ENCODE measurements at regions not wholly inside any gene's neighbourhood (a gene's known extent, or its start where the extent isn't known, plus 50 kb on each side); places are given as distances from the start of the nearest gene placed in this dataset.
"Not testable (repeated sequence)": the region's sequence is repeated elsewhere in the genome, so short reads cannot be mapped to it uniquely, and the experiment has no call there.

DNA sequence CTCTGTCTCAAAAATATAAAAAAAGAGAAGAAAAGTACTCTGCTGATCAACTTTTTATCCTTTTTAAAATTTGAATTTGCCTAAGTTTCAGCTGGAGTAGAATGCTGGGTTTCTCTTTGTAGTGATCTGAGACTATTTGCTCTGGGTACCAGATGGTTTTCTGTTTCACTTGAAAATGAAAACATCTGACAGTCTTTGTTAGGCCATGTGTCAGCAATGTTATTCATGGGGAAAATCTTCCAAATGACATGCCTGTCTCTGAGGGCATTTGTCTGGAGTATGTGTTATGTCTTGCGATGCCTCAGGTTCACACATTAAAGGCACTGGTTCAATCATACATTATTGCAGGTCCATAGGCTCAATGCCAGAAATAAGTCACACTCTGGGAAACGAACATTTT is 175.3 kb upstream of the TMEM229A start:
- DNase-seq, result no peak

- no peak for DNase-seq
Measured at GRCh38 chr7:124205526-124205925, 172.7 kb upstream of the TMEM229A start.

DNA sequence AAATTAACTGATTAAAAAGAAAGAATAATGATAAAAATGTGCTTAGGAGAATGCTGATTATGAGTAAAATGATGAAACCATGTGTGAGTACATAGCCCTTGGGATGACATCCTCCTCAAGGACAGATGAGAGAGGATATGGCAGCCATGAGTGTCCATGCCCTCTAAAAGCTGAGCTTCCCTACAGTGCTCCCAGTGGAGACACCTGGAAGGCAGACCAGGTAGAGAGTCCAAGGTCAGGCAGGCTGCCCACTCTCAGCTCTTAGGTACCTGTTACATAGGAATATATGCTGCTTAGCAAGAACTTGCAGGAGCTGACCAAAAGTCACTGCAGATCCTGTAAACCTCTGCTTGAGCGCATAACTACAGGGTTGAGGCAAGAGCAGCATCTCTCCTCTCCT is 169.7 kb upstream of the TMEM229A start:
- no peak for DNase-seq

GRCh38 chr7:124201768-124202349 is 169.0 kb upstream of the TMEM229A start:
- DNase-seq, result no peak

GRCh38 chr7:124196519-124196918 is 163.7 kb upstream of the TMEM229A start:
- DNase-seq, result no peak

- DNase-seq, result no peak
Measured at GRCh38 chr7:124192885-124193284, 160.0 kb upstream of the TMEM229A start.

- DNase-seq, result no peak
Measured at GRCh38 chr7:124191713-124192112, 158.8 kb upstream of the TMEM229A start.

DNA sequence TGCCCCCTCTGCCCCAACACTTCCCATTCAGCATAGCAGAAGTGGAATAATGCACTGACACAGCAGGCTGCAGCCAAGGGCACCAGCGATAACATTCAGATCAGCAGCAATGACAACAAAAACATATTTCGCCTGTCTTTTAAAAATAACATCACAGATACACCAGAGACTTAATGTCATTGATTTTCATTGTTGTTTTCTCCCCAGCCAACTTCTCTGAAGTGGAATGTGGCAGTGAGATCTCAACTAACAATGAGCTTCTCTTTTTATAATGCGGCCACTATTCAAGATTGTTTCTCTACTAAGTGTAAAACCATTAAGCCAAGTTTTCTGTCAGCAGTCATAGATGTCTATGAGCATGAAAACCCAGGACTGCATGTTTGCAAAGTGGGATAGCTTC is 158.2 kb upstream of the TMEM229A start:
- no peak for DNase-seq

- DNase-seq, result no peak
Measured at GRCh38 chr7:124188576-124188975, 155.7 kb upstream of the TMEM229A start.

GRCh38 chr7:124187962-124188361 is 155.1 kb upstream of the TMEM229A start:
- no peak for DNase-seq

DNA sequence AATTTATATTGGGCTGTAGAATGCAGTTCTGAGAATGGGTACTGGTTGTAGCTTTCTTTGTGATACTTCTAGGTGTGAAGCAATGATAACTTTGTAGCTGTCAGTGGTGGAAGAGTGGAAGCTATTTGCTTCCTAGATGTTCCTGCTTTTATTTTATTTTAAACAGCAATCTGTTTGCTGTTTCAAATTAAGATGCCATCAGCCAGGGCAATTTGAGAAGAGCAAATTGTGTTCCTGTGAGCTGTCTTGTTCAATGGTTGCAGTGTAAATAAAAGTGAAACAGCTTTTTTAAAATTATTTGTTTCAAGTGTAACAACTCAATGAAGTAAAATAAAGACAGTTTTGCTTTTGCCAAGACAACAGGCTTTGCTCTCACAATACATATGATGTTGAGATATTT is 150.8 kb upstream of the TMEM229A start:
- no peak for DNase-seq

DNA sequence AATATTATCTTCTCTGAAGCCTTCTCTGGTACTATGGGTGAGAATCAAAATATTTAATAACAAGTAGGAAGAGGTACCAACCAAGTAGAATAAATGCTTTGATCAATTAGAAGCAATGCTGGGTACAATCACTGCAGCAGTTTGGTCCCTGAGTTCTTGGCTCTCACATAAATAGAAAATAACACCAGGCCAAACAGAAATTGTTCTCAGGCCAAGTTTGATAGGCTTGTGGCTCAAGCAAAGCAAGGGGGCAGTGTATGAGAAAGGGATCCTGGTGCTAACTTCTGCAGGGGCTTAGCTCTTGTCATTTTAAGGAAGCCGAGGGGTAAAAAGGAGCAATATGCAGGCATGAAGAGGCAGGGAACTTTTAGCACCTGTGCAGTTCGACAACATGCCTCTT is 146.8 kb upstream of the TMEM229A start:
- DNase-seq, result no peak

DNA sequence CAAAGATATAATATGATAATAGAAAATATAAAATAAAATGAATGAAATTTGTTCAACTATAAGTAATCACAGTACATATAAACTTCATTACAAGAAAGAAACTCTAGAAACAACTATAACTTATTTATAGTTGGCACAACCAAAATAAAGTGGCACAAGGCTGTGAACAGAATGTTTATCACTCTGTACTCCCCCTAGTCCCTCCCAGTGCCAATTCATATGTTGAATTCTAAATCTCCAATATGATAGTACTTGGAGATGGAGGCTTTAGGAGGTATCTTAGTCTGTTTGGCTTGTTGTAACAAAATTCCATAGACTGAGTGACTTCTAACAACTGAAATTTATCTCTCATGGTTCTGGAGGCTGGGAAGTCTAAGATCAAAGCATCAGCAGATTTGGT is 145.0 kb upstream of the TMEM229A start:
- no peak for DNase-seq

- not testable (repeated sequence) for DNase-seq
Measured at GRCh38 chr7:124171812-124172211, 138.9 kb upstream of the TMEM229A start.

GRCh38 chr7:124171068-124171467 is 138.2 kb upstream of the TMEM229A start:
- no peak for DNase-seq

DNA sequence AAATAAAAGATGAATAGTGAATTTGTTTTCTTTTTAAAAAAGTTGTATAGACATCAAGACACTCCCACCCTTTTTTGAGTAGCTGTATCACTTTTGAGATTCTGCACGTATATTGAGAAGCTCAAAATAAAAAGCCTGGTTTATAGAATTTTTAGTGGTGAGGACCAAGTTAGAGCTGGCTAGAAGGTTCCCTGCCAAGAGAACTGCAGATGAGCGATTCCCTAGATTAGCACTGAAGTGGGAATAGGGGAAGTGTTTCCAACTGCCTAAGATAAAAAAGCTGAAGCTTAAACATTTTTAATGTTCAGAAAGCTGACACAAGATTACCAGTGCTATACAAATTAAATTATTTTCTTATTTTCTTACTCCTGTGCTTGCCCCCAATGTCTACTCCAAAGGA is 135.7 kb upstream of the TMEM229A start:
- no peak for DNase-seq

DNA sequence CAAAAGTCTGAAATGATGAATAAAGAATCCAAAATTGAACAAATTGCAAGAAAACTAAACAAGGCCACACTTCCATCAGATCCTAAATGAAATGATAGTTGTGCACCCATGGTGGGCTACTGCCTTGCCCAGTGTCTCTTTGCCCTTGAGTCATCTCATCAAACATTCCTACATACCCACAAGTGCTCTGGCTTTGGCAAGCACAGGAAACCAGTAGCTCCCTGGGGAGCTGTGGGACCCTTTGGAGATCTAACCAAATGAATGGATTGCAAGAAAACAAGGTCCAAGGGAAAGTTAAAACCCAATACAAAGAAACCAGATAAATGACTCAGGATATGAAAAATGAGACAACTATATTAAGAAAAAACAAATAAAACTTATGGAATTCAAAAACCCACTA is 129.8 kb upstream of the TMEM229A start:
- DNase-seq, result no peak

DNA sequence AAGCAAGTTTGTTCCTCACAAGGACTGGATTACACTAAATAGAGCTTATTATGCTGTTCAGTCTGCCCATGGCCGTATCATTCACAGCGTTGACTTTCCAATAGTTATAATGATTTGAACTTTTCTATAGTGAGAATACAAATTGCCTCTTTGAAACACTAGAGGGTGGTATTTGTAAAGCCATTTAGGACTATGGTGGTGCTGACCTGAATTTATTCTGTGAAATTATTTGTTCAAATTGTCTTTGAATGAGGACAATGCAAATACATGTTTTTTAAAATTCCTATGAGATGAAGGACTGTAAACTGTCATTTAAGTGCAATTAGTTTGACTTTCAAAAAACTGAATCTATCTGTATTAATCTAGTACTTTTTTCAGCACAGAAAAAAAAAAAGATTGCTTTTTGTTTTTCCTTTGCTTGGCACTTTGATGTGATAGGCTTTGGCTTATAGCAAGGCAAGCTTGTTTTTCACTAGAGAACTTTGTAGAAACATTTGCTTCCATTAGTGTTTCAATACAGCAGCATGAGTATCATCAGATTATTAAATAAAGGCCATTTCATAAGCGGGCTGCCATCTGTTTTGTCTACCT is 122.7 kb upstream of the TMEM229A start:
- DNase-seq, result peak; percentile 2 to 6

DNA sequence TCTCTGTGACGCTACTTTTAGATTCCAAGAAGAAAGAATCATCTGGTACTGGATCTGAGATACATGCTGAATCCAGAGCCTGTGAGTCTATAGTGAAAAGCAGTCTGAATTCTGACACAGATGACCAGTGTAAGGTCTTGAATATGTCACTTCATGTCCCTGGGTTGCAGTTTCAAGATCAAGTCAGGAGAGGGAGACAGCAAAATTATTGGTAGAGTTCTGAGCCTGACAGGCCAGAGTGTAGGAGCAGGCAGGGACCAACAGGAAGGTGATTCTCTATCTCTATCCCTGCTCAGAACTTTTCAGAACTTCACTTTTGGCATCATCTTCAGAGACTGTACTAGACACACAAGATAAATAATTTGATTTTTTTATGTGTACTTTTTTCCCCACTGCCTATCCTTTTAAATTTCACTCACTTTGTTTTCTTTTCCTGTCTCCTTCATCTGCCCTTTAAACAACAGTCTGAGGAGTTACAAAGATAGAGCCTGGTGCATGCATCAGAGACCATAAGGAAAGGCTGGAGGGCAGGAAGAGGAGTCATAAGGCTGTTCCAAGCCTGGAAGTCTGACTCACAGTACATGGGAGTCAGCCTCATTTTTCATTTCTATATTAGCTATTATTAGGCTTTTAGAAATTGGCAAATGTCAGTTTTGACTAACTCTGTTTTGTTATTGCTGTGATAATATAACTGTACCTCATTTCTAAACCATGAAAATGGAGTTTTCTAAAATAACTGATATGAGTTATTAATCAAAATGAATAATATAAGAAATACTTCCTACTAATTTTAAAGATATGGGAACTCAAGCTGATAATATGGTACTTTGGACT is 120.2 kb upstream of the TMEM229A start:
- DNase-seq, result peak; percentile 2 to 3

GRCh38 chr7:124137664-124138063 is 104.8 kb upstream of the TMEM229A start:
- no peak for DNase-seq

- no peak for DNase-seq
Measured at GRCh38 chr7:124124201-124124600, 91.3 kb upstream of the TMEM229A start.

- DNase-seq, result no peak
Measured at GRCh38 chr7:124120911-124121310, 88.0 kb upstream of the TMEM229A start.

- DNase-seq, result no peak
Measured at GRCh38 chr7:124113045-124113444, 80.2 kb upstream of the TMEM229A start.

DNA sequence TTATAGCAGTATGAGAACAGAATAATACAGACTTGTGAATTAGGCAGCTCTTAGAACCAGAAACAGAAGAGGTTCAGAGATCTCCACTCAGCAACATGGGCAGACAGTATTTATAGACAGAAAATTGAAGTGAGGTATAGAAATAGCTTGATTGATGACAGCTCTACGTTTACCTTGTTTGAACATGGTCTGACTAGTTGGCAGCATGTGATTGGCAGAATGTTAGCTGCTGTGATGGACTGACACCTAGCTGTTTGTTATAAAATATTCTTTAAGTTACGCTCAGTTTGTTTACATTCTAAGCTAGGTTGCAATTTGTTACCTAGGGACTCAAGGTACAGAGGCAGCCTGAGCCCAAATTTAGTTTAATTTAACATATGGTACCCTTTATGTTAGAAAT is 73.7 kb upstream of the TMEM229A start:
- no peak for DNase-seq
